Upper lobe of left lung (tissue), 6 donors: ENCODE measurements at regions not wholly inside any gene's neighbourhood (a gene's known extent, or its start where the extent isn't known, plus 50 kb on each side); places are given as distances from the start of the nearest gene placed in this dataset.

Source experiments
- ATAC-seq, 2 donors: fragments of 200-7000 bp; cut with Tn5 transposase; one replicate each; pipeline ENCODE4 v1.9.1; 2022; ENCODE audit warnings: mild to moderate bottlenecking in 2 of 2, moderate library complexity in 2 of 2; ENCODE audit not compliant: low FRiP score in 2 of 2
- DNase-seq, 2 donors: peaks; one replicate each; pipeline ENCODE4 v3.0.0-alpha.2; 2019 to 2020
- H3K27ac ChIP-seq, 4 donors: fragments of 200-600 bp; sonication (generic); one replicate each; pipeline ENCODE4 v1.5.1; 2016 to 2019
- H3K27me3 ChIP-seq, 4 donors: fragments of 200-600 bp; sonication (generic); one replicate each; pipeline ENCODE4 v1.5.1; 2017 to 2019
- H3K36me3 ChIP-seq, 4 donors: fragments of 200-600 bp; sonication (generic); one replicate each; pipeline ENCODE4 v1.5.1; 2016 to 2019
- H3K4me1 ChIP-seq, 4 donors: fragments of 200-600 bp; sonication (generic); one replicate each; pipeline ENCODE4 v1.5.1; 2018 to 2019
- H3K4me3 ChIP-seq, 4 donors: fragments of 200-600 bp; sonication (generic); one replicate each; pipeline ENCODE4 v1.5.1; 2017 to 2019; ENCODE audit warnings: mild to moderate bottlenecking in 2 of 4, moderate library complexity in 1 of 4
- H3K9me3 ChIP-seq, 4 donors: fragments of 200-600 bp; sonication (generic); one replicate each; pipeline ENCODE4 v1.5.1; 2018 to 2019
- CTCF ChIP-seq, 6 experiments: fragments of 450-650 bp in 4 of 6; fragments of 200-600 bp in 2 of 6; sonication (generic) in 2 of 6; IDR thresholded peaks; one replicate each; pipeline ENCODE4 v1.5.1; 2016 to 2019; ENCODE audit warnings: antibody characterized with exemption in 6 of 6
- EP300 ChIP-seq, 4 donors: sonication (generic); formaldehyde crosslinking; IDR thresholded peaks; one replicate each; pipeline ENCODE4 v1.5.1; 2017; ENCODE audit warnings: antibody characterized with exemption in 4 of 4, control low read depth in 2 of 4
- POLR2A ChIP-seq, 4 donors: fragments of 450-650 bp; IDR thresholded peaks; one replicate each; pipeline ENCODE4 v1.5.1; 2016 to 2017; ENCODE audit warnings: antibody characterized with exemption in 4 of 4, mild to moderate bottlenecking in 2 of 4
- POLR2AphosphoS5 ChIP-seq, 2 donors: sonication (generic); formaldehyde crosslinking; IDR thresholded peaks; one replicate each; pipeline ENCODE4 v1.5.1; 2017; ENCODE audit warnings: antibody characterized with exemption in 2 of 2
- WGBS, 2 donors: methylation state at CpG; one replicate each; pipeline ENCODE4 v1.1.5; 2017 to 2018; 5-methylcytosine and 5-hydroxymethylcytosine counted together
- donor health status: DM: no; HTN: no; CAD: no; lungs with moderate emphysema.
- donor health status: DM: no; HTN: yes; CAD: no; lungs with severe emphysema.

- no peak for DNase-seq
- Histone ChIP-seq H3K4me3 (no peak overlapping the region), H3K9me3 (no peaks in the 10 kb centered on the region), H3K4me1 (no peaks in the 10 kb centered on the region), H3K36me3 (no peaks in the 10 kb centered on the region), H3K27ac (no peak overlapping the region), H3K27me3 (no peaks in the 10 kb centered on the region)
- ATAC-seq: no peak
- TF ChIP-seq EP300 (IDR thresholded peaks at IDR 0.05) (no peak), POLR2A (IDR thresholded peaks at IDR 0.05) (no peak), CTCF (IDR thresholded peaks at IDR 0.05) (no peak), POLR2AphosphoS5 (IDR thresholded peaks at IDR 0.05) (no peak)
Observed at GRCh38 chr19:28486926-28487325, 726.0 kb downstream of the UQCRFS1 start.

DNA sequence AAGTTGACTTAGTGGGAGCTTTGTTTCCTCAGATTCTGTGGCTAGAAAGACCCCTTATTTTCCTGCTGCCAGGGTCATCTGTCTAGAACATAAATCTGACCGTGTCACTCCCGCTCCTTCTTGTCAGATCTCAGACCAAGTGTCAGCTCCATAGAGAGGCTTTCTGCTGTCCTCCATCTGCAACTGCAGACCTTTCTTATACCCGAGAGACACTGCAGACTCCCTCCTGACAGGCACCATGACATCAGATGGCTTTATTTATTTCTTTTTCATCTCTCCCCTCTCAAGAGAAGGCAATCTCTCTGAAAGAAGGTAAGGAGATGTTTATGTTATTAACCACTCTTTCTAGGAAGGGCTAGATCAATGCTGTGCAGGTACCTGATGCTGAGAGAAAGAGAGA is 726.5 kb downstream of the UQCRFS1 start:
- 75 to 83% methylated on average over 3 of the region's 3 CpGs for WGBS, 2 donors
- TF ChIP-seq EP300 (IDR thresholded peaks at IDR 0.05) (no peak), CTCF (IDR thresholded peaks at IDR 0.05) (no peak), POLR2A (IDR thresholded peaks at IDR 0.05) (no peak), POLR2AphosphoS5 (IDR thresholded peaks at IDR 0.05) (no peak)
- DNase-seq: no peak
- ATAC-seq: no peak
- no peaks in the 10 kb centered on the region for H3K36me3 ChIP-seq
- no peaks in the 10 kb centered on the region for H3K27me3 ChIP-seq
- H3K27ac ChIP-seq: no peak overlapping the region
- no peaks in the 10 kb centered on the region for H3K4me1 ChIP-seq
- no peak overlapping the region for H3K4me3 ChIP-seq
- H3K9me3 ChIP-seq: no peaks in the 10 kb centered on the region

DNA sequence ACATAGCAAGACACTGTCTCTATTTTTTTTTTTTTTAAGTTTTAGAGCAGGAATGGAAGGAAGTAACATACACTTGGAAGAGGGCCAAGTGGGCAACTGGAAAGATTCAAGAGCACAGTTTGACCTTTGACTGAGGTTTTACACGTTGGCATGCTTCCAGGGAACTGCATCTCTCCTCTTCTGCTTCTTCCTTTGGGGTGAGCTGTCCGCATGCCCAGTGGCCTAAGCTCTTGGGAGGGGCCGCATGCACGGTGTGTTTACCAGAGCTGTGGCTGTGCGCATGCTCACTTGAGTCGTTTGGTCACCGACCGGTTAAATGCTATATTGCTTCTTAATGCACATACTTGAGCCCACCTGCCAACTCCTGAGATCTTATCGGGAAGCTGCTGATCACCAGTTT is 727.7 kb downstream of the UQCRFS1 start:
- Histone ChIP-seq H3K27ac (no peak overlapping the region), H3K36me3 (no peaks in the 10 kb centered on the region), H3K27me3 (no peaks in the 10 kb centered on the region), H3K4me3 (no peak overlapping the region), H3K9me3 (no peaks in the 10 kb centered on the region), H3K4me1 (no peaks in the 10 kb centered on the region)
- ATAC-seq (peak in 1 of 2 donors; percentile 57), DNase-seq (peak in 1 of 2 donors; percentile 52)
- TF ChIP-seq POLR2A (IDR thresholded peaks at IDR 0.05) (no peak), CTCF (IDR thresholded peaks at IDR 0.05) (no peak), POLR2AphosphoS5 (IDR thresholded peaks at IDR 0.05) (no peak), EP300 (IDR thresholded peaks at IDR 0.05) (no peak)
- 44 to 50% methylated on average over 4 to 9 of the region's 9 CpGs for WGBS, 2 donors

- H3K4me1 ChIP-seq: no peaks in the 10 kb centered on the region
- H3K36me3 ChIP-seq: no peaks in the 10 kb centered on the region
- H3K27me3 ChIP-seq: no peaks in the 10 kb centered on the region
- H3K9me3 ChIP-seq: no peaks in the 10 kb centered on the region
- 63 to 94% methylated on average over 3 of the region's 3 CpGs for WGBS, 2 donors
- ATAC-seq (no peak), DNase-seq (no peak)
- H3K27ac ChIP-seq: no peak overlapping the region
- no peak for TF ChIP-seq POLR2A (IDR thresholded peaks at IDR 0.05)
- no peak for TF ChIP-seq POLR2AphosphoS5 (IDR thresholded peaks at IDR 0.05)
- TF ChIP-seq CTCF (IDR thresholded peaks at IDR 0.05): no peak
- no peak for TF ChIP-seq EP300 (IDR thresholded peaks at IDR 0.05)
- no peak overlapping the region for H3K4me3 ChIP-seq
Observed at GRCh38 chr19:28483197-28483596, 729.8 kb downstream of the UQCRFS1 start.

GRCh38 chr19:28482221-28482620 is 730.7 kb downstream of the UQCRFS1 start:
- H3K4me1 ChIP-seq: no peaks in the 10 kb centered on the region
- H3K4me3 ChIP-seq: no peak overlapping the region
- WGBS, 2 donors: 63 to 77% methylated on average over 3 of the region's 3 CpGs
- DNase-seq (no peak), ATAC-seq (no peak)
- H3K27me3 ChIP-seq: no peaks in the 10 kb centered on the region
- TF ChIP-seq POLR2A (IDR thresholded peaks at IDR 0.05): no peak
- TF ChIP-seq CTCF (IDR thresholded peaks at IDR 0.05): no peak
- TF ChIP-seq POLR2AphosphoS5 (IDR thresholded peaks at IDR 0.05): no peak
- no peak for TF ChIP-seq EP300 (IDR thresholded peaks at IDR 0.05)
- H3K36me3 ChIP-seq: no peaks in the 10 kb centered on the region
- no peak overlapping the region for H3K27ac ChIP-seq
- no peaks in the 10 kb centered on the region for H3K9me3 ChIP-seq
